Right ventricle myocardium inferior (tissue), 1 donor: ENCODE measurements at regions not wholly inside any gene's neighbourhood (a gene's known extent, or its start where the extent isn't known, plus 50 kb on each side); places are given as distances from the start of the nearest gene placed in this dataset.
"Not testable (repeated sequence)": the region's sequence is repeated elsewhere in the genome, so short reads cannot be mapped to it uniquely, and the experiment has no call there.

ENCODE experiments used
- ATAC-seq: fragments of 200-7000 bp; cut with Tn5 transposase; one replicate; pipeline ENCODE4 v1.9.1; 2020; ENCODE audit warnings: mild to moderate bottlenecking, moderate library complexity
- DNase-seq: peaks from one replicate; pipeline ENCODE4 v3.0.0; 2021; ENCODE audit errors: missing footprints
- intact Hi-C: fragments of 100-400 bp; cut with DNase I; formaldehyde crosslinking; loops from one replicate; pipeline ENCODE4 v1.11.0; 2022
- donor health status: DM: no; HTN: yes; CAD: no; lungs with severe emphysema.

DNA sequence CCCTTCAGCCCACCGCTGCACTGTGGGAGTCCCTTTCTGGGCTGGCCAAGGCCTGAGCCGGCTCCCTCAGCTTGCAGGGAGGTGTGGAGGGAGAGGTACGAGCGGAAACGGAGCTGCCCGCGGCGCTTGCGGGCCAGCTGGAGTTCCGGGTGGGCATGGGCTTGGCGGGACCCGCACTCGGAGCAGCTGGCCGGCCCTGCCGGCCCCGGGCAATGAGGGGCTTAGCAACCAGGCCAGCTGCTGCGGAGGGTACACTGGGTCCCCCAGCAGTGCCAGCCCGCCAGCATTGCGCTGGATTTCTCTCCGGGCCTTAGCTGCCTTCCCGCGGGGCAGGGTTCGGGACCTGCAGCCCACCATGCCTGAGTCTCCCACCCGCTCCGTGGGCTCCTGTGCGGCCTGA lies 620.6 kb downstream of the SLITRK5 start:
- intact Hi-C loops, DNase-seq, ATAC-seq: not testable (repeated sequence)

DNA sequence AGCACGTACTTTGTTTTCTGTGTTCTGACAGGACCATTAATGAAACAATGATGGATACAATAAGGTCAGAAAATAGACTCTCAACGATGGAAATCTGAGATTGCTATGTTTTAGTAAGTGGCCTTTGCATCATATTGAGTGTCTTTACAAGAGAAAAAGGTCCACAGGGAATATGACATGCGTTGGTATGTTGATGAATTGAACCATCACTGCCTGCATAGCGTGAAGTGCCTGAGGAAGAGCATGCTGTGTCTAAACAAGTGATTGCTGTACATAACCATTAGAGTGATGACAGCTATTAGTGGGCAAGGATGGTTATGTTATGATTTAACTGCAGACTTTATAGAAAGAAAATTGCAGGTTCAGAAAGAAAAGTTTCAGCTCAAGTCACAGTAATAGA lies 623.2 kb downstream of the SLITRK5 start:
- no peak for ATAC-seq
- intact Hi-C loops = no loop called here
- no peak for DNase-seq

DNA sequence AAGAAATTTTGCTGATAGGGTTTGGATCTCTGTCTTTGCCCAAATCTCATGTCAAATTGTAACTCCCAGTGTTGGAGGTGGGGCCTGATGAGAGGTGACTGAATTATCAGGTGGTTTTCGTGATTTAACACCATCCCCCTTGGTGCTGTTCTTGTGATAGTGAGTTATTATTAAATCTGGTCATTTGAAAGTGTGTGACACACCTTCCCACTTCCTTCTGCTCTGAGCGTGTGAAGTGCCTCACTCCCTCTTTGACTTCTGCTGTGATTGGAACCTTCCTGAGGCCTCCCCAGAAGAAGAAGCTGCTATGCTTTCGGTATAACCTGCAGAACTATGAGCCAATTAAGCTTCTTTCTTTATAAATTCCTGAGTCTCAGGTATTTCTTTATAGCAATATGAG lies 632.0 kb downstream of the SLITRK5 start:
- intact Hi-C loops = no loop called here
- ATAC-seq = no peak

DNA sequence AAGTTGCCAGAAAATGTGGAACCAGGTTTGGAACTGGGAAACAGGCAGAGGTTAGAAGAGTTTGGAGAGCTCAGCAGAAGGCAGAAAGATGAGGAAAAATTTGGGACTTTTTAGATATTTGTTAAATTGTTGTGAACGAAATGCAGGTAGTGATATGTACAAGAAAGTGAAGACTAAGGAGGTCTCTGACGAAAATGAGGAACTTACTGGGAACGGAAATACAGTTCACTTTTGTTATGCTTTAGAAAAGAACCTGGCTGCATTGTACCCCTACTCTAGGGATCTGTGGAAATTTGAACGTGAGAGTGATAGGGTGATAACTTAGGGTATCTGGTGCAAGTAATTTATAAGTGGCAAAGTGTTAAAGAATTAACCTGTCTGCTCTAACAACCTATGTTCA lies 632.4 kb downstream of the SLITRK5 start:
- ATAC-seq = no peak
- intact Hi-C loops = no loop called here
- DNase-seq = no peak

More for the DNA sequence above, 632.0 kb downstream of the SLITRK5 start:
- DNase-seq = no peak

DNA sequence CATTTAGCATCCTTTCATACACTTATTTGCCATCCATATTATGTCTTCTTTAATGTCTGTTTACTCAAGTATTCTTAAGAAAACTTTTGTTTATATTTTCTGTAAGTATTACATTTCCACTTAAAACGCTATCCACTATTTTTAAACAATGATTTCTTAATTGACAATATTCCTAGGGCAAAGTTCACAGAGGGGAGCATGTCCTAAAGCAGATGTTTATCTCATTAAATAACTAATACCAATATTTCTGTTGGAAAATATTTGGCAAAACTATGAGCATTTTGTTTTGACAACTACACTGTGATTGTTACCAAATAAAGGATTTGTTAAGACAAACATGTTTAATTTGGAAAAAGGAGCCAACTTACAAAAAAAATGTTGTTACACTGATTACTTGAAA lies 643.3 kb downstream of the SLITRK5 start:
- intact Hi-C loops = no loop called here
- ATAC-seq (no peak), DNase-seq (no peak)

DNA sequence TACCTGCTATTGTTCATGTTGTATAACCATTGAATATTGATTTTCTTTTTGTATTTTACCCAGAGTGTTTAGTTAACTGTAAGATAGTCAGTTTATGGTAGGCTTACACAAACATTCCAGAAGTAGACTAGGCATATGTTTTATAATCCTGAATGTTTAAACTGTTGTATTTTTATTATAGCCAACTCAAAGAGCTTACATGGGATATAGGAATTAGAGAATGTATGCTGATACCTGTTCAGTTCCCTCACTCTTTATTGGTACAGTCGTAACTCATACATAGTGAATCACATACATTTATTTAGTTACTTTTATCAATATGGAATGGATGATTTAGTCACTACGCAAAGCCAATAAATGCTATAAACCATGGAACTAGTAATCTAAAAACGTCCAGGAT lies 657.9 kb downstream of the SLITRK5 start:
- no peak for DNase-seq
- intact Hi-C loops = no loop called here
- no peak for ATAC-seq

DNA sequence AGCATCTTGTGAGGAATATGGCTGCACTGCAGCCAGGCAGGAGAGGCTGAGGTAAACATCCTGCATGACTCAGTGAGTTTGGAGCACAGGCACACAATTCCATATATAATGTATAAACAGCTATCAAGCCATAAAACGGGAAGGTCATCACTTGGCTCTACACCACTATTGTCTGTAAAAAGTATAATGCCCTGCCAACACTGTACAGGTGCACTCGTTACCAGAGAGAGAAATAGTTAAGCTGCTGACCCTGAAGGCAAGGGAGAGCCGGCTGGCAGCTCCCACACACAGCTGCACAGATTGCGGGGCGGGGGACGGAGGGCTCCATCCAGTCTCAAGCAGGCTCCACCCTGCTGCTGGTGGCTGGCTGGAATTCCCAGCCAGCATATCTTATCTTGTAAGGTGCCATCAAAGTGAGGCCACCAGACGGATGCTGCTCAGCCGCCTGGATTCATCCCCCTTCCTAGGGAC lies 668.1 kb downstream of the SLITRK5 start:
- no peak for DNase-seq
- intact Hi-C loops = no loop called here
- ATAC-seq = no peak

DNA sequence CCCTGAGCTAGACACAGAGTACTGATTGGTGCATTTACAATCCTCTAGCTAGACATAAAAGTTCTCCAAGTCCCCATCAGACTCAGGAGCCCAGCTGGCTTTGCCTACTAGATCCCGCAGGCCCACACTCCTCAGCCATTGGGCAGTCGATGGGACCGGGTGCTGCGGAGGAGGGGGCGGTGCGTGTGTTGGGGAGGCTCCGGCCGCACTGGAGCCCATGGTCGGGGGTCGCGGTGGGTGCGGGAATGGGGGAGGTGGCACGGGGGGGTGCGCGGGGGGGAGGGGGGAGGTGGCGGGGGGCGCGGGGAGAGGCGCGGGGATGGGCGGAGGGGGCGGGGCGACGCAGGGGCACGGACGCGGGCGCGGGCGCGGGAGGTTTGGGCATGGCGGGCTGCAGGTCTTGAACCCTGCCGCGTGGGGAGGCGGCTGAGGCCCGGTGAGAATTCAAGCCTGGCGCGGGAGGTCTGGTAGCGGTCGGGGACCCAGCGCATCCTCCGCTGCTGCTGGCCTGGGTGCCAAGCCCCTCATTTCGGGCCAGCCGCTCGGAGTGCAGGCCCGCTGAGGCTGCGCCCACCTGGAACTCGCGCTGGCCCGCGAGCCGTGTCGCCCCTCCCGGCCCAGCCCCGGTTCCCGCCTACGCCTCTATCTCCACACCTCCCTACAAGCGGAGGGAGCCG lies 674.1 kb downstream of the SLITRK5 start:
- DNase-seq (no peak), ATAC-seq (no peak)
- intact Hi-C loops = no loop called here

DNA sequence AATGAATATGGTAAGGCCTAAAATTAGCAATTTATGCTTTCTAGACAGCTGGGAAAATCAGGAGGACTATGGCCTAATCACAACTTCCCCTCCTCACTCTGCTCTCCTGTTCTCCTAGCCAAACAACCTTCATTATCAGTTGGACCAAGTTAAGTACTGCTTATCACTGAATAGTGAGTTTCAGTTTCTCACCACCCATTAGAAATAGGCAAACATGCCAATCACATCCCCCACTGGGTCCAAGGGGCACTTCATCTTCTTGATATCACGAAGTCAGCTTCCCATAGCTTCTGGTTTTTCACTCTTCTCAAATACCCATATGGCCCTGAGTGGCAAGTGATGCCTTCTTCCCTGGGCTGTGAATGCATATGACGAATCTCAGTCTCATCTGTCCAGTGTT lies 689.6 kb downstream of the SLITRK5 start:
- ATAC-seq (no peak), DNase-seq (no peak)
- intact Hi-C loops = no loop called here

DNA sequence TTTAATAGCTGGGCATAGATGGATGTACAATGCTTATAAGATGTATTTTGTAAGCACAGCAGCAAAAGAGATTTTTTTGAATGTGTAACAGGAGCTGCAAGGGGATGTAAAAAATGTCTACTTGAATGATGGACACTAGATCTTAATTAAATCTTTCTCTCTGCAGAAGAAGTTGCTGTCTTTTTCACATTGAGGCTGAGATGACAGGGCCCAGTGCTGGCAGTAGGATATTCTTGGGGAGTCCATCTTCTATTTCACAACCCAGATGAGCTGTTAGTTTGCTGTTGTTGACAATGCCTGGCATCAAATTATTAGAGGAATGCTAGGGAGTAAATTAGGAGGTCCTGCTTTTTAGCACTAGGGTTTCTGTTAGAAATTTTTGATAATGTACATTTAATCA lies 698.7 kb downstream of the SLITRK5 start:
- ATAC-seq = no peak
- intact Hi-C loops = no loop called here

DNA sequence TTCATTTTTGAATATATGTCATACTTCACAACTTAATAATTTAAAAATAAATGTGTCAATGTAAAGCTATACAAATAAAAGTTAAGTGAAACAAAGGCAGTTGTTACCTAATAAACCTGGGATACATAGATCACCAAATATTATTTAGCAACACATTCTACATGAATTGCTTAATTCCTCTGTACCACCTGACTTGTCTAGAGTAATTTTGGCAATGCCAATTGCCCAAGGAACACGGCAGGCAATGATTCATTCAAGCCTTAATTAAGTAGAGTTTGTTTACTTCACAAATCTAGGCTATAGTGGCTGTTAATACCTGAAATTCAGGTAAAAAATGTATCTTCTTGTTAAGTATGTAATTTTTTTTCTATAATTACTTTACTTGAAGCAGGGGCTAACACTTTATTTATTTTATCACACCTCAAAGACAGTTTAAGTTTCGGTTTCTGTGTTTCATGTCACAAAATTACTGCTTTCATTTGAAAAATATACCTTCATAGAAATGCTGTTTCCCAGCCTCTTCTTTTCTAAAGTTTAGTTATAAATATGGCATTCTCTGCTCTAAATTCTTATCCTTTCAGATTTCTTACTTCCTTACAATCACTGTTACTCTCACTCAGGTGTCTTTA lies 705.7 kb downstream of the SLITRK5 start:
- ATAC-seq = no peak
- DNase-seq = no peak
- intact Hi-C loops = no loop called here

More for the DNA sequence above, 698.7 kb downstream of the SLITRK5 start:
- DNase-seq = no peak

DNA sequence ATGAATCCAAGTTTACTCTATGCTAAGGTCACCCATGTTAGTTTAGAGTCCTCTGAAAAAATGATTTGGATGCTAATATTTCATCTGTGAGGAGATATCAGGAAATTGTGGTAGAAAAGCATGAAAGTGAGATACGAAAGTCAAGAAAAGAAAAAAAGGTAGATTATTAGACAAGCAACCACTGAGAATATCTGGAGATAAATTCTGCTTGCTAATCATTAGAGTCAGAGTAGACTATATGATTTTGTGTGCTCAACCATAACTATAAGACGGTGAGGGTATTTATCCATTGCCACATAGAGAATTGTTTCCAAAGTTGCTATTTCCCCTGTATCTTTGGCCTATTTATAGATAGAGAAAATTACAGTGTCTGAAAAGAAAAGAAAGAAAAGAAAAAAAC lies 706.7 kb downstream of the SLITRK5 start:
- intact Hi-C loops = no loop called here

DNA sequence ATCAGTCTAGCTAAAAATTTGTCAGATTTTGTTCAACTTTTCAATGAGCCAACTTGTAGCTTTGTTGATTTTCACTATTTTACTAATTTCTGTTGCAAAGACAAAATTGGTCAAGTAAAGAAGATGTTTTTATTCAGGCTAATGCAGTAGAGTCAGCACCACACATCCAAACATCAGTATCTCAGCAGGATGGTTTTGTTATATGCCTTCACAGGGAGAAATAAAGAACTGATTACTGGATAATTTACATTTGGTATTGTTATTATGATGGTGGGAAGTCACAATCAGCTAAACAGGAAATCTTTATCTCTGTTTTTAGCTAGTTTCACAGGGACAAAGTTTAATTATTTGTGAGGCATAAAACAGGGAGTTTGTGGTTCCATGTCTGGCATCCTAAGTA lies 713.4 kb downstream of the SLITRK5 start:
- ATAC-seq = no peak
- intact Hi-C loops = no loop called here
- DNase-seq = no peak

More for the DNA sequence above, 706.7 kb downstream of the SLITRK5 start:
- DNase-seq (no peak), ATAC-seq (no peak)

DNA sequence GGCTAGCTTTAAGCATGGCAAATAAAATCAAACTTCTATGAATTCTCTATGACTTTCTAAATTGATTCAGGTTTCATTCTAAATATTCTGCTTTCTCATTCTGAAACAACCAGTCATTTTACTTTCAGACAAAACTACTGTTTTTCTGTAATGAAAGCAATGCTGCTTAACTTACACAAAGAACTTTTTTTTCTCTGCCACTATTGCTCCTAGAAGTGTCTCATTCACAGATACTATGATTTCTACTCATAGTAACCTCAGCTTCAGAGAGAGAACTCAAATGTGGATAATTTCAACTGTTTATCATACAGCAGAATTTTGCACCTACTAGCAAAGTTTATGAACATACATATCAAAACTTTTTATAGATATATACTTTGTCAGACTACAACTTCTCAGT lies 724.6 kb downstream of the SLITRK5 start:
- intact Hi-C loops = no loop called here
- DNase-seq = no peak
- no peak for ATAC-seq

DNA sequence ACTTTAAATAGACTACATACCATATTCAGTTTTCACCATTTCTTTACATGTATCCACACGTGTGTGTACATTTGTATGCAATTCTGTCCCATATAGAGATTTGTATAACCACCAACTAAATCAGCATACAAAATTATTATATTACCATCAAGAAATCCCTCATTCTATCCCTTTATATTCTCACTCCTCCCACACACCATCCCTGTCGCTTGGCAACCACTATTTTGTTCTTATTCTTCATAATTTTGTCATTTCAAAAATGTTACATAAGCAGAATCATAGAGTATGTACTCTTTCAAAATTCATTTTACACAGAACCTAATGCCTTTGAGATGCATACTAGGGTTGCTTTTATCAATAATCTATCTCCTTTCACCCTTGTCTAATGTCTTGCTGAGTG lies 740.5 kb downstream of the SLITRK5 start:
- no peak for DNase-seq
- intact Hi-C loops = no loop called here
- no peak for ATAC-seq

DNA sequence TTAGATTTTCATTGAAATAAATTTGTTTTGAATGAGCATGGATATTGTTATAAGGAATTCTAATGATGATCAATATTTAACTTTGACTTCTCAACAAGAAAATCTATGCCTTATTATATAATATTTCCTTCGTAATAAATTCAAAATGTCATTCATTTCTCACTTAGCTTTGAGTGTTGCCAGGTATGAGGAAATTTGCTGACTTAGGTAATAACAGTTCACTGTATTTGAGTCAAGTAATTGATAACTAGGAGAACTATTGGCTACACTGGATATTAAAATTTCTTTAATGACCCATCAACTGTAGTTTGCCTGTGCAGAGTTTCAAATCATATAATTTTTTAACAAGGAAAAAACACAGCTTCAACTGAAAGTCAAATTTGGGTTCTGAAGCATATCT lies 746.6 kb downstream of the SLITRK5 start:
- intact Hi-C loops = no loop called here
- DNase-seq (no peak), ATAC-seq (no peak)

DNA sequence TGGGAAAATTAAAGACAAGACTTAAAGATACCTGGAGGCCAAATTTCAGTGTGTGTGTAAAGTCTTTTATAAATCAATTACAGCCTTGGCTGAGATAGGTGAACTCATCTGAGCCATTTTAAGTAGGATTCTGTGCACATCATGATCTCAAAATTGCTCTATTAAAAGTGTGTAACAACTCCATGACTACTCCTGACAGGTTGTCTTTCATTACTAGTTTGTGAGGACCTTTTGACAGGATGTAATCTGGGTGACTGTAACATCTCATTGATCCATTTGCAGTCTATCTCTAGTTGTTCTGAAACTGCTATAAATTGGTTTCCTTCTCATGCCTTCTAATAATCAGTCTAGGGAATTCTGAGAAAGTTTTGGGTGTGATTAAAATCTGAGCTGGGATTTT lies 753.3 kb downstream of the SLITRK5 start:
- no peak for ATAC-seq
- DNase-seq = no peak

DNA sequence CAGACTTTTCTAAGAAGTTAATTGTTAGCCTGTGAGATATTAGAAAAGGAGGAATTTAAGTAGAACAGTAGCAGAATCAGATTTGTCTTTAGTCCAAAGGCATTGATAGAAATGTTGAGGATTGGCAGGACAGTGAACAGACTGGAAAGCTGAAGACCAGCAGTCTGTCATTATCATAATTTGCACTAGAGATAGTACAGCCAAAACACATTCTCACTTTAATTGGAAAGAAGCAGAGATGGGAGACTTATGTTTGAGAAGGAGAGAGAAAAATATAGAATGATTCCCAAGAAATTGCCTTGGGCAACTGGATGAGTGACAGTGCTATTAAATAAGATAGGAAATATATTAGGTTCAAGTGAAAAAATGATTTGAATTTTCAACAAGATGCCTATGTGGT lies 755.5 kb downstream of the SLITRK5 start:
- intact Hi-C loops = no loop called here
- ATAC-seq = no peak
- DNase-seq = no peak

More for the DNA sequence above, 753.3 kb downstream of the SLITRK5 start:
- intact Hi-C loops = no loop called here

DNA sequence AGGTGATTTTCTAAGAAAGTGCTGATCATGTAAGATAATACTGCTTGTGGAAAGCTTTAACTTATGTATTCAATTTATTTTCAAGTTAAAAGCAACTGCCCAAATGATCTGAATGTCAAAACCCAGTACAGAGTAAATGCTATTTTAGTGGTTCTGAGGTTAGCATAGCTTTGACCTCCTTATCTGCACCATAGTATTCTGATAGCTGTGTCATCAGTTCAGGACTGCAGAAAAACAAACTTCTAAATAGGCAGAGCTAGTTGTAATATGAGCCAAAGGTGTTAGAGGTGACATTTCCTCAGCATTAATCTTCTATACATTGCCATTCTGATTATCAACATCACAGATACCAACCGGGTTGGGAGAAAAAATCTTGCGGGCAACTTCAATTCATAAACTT lies 758.7 kb downstream of the SLITRK5 start:
- intact Hi-C loops = no loop called here
- ATAC-seq = no peak
- no peak for DNase-seq

DNA sequence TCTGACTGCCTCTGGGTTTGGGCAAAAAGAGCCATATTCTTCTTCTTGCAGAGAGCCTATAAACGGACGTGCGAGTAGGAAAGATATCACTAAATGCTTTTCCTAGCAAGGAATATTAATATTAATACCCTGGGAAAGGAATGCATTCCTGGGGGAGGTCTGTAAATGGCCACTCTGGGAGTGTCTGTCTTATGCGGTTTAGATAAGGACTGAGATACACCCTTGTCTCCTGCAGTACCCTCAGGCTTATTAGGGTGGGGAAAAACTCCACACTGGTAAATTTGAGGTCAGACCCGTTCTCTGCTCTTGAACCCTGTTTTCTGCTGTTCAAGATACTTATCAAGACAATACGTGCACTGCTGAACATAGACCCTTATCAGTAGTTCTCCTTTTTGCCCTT lies 763.8 kb downstream of the SLITRK5 start:
- DNase-seq (no peak), ATAC-seq (no peak)
- intact Hi-C loops = no loop called here

DNA sequence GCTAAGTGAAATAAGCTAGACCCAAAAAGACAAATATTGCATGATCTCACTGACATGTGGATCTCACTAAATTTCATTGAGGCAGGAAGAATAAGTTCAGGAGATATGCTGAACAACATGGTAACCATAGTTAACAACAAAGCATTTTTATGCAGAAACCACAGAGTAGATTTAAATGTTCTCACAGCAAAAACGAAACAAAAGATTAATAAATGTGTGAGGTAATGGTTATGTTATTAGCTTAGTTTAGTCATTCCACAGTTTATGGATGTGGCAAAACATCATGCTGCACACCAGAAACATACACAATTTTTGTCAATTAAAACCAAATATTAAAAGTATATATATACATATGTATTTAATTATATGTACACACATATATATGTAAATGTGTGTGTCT lies 765.8 kb downstream of the SLITRK5 start:
- intact Hi-C loops = no loop called here
- DNase-seq = no peak
- ATAC-seq = no peak
